Thyroid gland (tissue), 4 donors: ENCODE measurements at regions not wholly inside any gene's neighbourhood (a gene's known extent, or its start where the extent isn't known, plus 50 kb on each side); places are given as distances from the start of the nearest gene placed in this dataset.

Source experiments
- DNase-seq, 2 donors: peaks; one replicate each; pipeline ENCODE4 v3.0.0-alpha.2; 2019
- H3K27ac ChIP-seq, 3 donors: fragments of 200-600 bp; sonication (generic); 1 replicate in 2 of 3; 2 replicates in 1 of 3; pipeline ENCODE4 v1.5.1; 2016 to 2019; ENCODE audit warnings: mild to moderate bottlenecking in 1 of 3, moderate library complexity in 1 of 3
- H3K27me3 ChIP-seq: fragments of 200-600 bp; sonication (generic); one replicate; pipeline ENCODE4 v1.5.1; 2019
- H3K36me3 ChIP-seq, 2 donors: fragments of 200-600 bp; sonication (generic); one replicate each; pipeline ENCODE4 v1.5.1; 2016 to 2019
- H3K4me1 ChIP-seq, 2 donors: fragments of 200-600 bp; sonication (generic); one replicate each; pipeline ENCODE4 v1.5.1; 2017 to 2019
- H3K4me3 ChIP-seq, 3 donors: fragments of 200-600 bp; sonication (generic); replicated peaks in 1 of 3; 1 replicate in 2 of 3; 2 replicates in 1 of 3; pipeline ENCODE4 v1.5.1; 2016; ENCODE audit warnings: mild to moderate bottlenecking in 1 of 3
- H3K9me3 ChIP-seq: fragments of 200-600 bp; sonication (generic); one replicate; pipeline ENCODE4 v1.5.1; 2017
- POLR2A ChIP-seq, 2 donors: fragments of 450-650 bp; IDR thresholded peaks; one replicate each; pipeline ENCODE4 v1.6.1; 2017; ENCODE audit warnings: antibody characterized with exemption in 2 of 2, mild to moderate bottlenecking in 2 of 2, moderate library complexity in 1 of 2
- WGBS, 2 donors: methylation state at CpG; one replicate each; pipeline ENCODE4 v1.1.5; 2017; 5-methylcytosine and 5-hydroxymethylcytosine counted together
- intact Hi-C: fragments of 100-400 bp; cut with DNase I; formaldehyde crosslinking; loops from one replicate; pipeline ENCODE4 v1.15.1; 2023
- TF ChIP-seq, protein P1 (sequence below), 6 experiments: fragments of 200-600 bp in 3 of 6; fragments of 450-650 bp in 3 of 6; sonication (generic) in 3 of 6; IDR thresholded peaks; one replicate each; pipeline ENCODE4 v1.5.1; 2016 to 2019; ENCODE audit warnings: antibody characterized with exemption in 6 of 6, mild to moderate bottlenecking in 2 of 6, inconsistent platforms in 1 of 6, moderate library complexity in 1 of 6

GRCh38 chr2:21358976-21359375 is 235.2 kb downstream of the TDRD15 start:
- Histone ChIP-seq H3K27ac (no peak overlapping the region), H3K36me3 (no peaks in the 10 kb centered on the region), H3K9me3 (no peaks in the 10 kb centered on the region), H3K27me3 (no peaks in the 10 kb centered on the region), H3K4me3 (no peak overlapping the region), H3K4me1 (no peaks in the 10 kb centered on the region)
- TF ChIP-seq, protein P1, sequence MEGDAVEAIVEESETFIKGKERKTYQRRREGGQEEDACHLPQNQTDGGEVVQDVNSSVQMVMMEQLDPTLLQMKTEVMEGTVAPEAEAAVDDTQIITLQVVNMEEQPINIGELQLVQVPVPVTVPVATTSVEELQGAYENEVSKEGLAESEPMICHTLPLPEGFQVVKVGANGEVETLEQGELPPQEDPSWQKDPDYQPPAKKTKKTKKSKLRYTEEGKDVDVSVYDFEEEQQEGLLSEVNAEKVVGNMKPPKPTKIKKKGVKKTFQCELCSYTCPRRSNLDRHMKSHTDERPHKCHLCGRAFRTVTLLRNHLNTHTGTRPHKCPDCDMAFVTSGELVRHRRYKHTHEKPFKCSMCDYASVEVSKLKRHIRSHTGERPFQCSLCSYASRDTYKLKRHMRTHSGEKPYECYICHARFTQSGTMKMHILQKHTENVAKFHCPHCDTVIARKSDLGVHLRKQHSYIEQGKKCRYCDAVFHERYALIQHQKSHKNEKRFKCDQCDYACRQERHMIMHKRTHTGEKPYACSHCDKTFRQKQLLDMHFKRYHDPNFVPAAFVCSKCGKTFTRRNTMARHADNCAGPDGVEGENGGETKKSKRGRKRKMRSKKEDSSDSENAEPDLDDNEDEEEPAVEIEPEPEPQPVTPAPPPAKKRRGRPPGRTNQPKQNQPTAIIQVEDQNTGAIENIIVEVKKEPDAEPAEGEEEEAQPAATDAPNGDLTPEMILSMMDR (IDR thresholded peaks at IDR 0.05): no peak
- no peak for TF ChIP-seq POLR2A (IDR thresholded peaks at IDR 0.05)
- 78 to 87% methylated on average over 2 of the region's 2 CpGs for WGBS, 2 donors
- DNase-seq: no peak
- intact Hi-C loops: no loop called here

- Histone ChIP-seq H3K36me3 (no peaks in the 10 kb centered on the region), H3K4me3 (no peak overlapping the region), H3K27ac (no peak overlapping the region), H3K9me3 (no peaks in the 10 kb centered on the region), H3K27me3 (no peaks in the 10 kb centered on the region), H3K4me1 (no peaks in the 10 kb centered on the region)
- intact Hi-C loops: no loop called here
- DNase-seq: no peak
- 75 to 80% methylated on average over 3 of the region's 3 CpGs for WGBS, 2 donors
- TF ChIP-seq, protein P1 (IDR thresholded peaks at IDR 0.05): no peak
- TF ChIP-seq POLR2A (IDR thresholded peaks at IDR 0.05): no peak
These were observed 237.6 kb downstream of the TDRD15 start for GRCh38 chr2:21361384-21361783.

GRCh38 chr2:21361957-21362486 is 238.3 kb downstream of the TDRD15 start:
- no peaks in the 10 kb centered on the region for H3K27me3 ChIP-seq
- no peak overlapping the region for H3K27ac ChIP-seq
- TF ChIP-seq, protein P1 (IDR thresholded peaks at IDR 0.05): no peak
- TF ChIP-seq POLR2A (IDR thresholded peaks at IDR 0.05): no peak
- no peaks in the 10 kb centered on the region for H3K4me1 ChIP-seq
- H3K9me3 ChIP-seq: no peaks in the 10 kb centered on the region
- 92 to 93% methylated on average over 5 of the region's 5 CpGs for WGBS, 2 donors
- DNase-seq: no peak
- intact Hi-C loops: no loop called here
- H3K4me3 ChIP-seq: no peak overlapping the region
- no peaks in the 10 kb centered on the region for H3K36me3 ChIP-seq

DNA sequence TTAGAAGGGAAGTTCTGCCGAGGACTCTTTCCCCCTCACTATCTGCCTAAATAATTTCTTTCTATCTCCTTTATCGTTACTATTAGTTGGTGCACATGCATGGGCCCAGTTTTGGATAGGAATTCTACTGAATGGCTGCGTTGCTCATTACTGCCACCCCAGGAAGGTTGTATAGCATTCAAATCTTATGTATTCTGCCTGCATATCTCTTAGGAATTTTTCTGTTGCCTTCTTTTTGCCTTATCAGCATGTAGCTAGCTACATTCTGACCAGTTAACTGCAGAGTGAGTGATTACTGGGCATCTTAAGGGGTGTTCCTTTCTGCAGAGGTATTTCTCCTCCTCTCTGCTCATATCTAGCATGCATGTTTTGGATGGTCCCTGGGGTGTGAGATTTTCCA is 239.6 kb downstream of the TDRD15 start:
- H3K4me1 ChIP-seq: no peaks in the 10 kb centered on the region
- no peaks in the 10 kb centered on the region for H3K27me3 ChIP-seq
- H3K27ac ChIP-seq: no peak overlapping the region
- no peak for DNase-seq
- no peak overlapping the region for H3K4me3 ChIP-seq
- intact Hi-C loops: no loop called here
- H3K9me3 ChIP-seq: no peaks in the 10 kb centered on the region
- no peak for TF ChIP-seq POLR2A (IDR thresholded peaks at IDR 0.05)
- TF ChIP-seq, protein P1 (IDR thresholded peaks at IDR 0.05): no peak
- WGBS, 2 donors: 86 to 89% methylated on average over 3 of the region's 3 CpGs
- H3K36me3 ChIP-seq: no peaks in the 10 kb centered on the region

GRCh38 chr2:21367421-21367820 is 243.7 kb downstream of the TDRD15 start:
- no peak for DNase-seq
- Histone ChIP-seq H3K9me3 (no peaks in the 10 kb centered on the region), H3K27me3 (no peaks in the 10 kb centered on the region), H3K4me3 (no peak overlapping the region), H3K36me3 (no peaks in the 10 kb centered on the region), H3K4me1 (no peaks in the 10 kb centered on the region), H3K27ac (no peak overlapping the region)
- 94 to 95% methylated on average over 3 of the region's 3 CpGs for WGBS, 2 donors
- intact Hi-C loops: no loop called here
- no peak for TF ChIP-seq POLR2A (IDR thresholded peaks at IDR 0.05)

- DNase-seq: no peak
- Histone ChIP-seq H3K4me3 (no peak overlapping the region), H3K27ac (no peak overlapping the region), H3K27me3 (no peaks in the 10 kb centered on the region), H3K9me3 (no peaks in the 10 kb centered on the region), H3K4me1 (no peaks in the 10 kb centered on the region), H3K36me3 (no peaks in the 10 kb centered on the region)
- intact Hi-C loops: no loop called here
- WGBS, 2 donors: 72 to 79% methylated on average over 2 of the region's 2 CpGs
- TF ChIP-seq POLR2A (IDR thresholded peaks at IDR 0.05): no peak
- TF ChIP-seq, protein P1 (IDR thresholded peaks at IDR 0.05): no peak
These were observed 246.0 kb downstream of the TDRD15 start for GRCh38 chr2:21369787-21370186.
